PC-3 (cell line): ENCODE measurements at regions not wholly inside any gene's neighbourhood (a gene's known extent, or its start where the extent isn't known, plus 50 kb on each side); places are given as distances from the start of the nearest gene placed in this dataset.

ENCODE experiments used
- ATAC-seq: fragments of 200-7000 bp; cut with Tn5 transposase; 2 replicates; pipeline ENCODE4 v1.9.1; 2020; ENCODE audit warnings: mild to moderate bottlenecking, moderate library complexity
- BruUV-seq: library from RNA; stranded (reverse); fragments of 400-500 nt; replicated peaks from 2 replicates; lab custom pipeline; 2021; lab: Mats Ljungman, UMichigan
- CTCF ChIA-PET: fragments of 300-600 bp; sonication (Branson Sonifier 250); formaldehyde crosslinking; loops from one replicate; lab custom pipeline; 2022; ENCODE audit warnings: antibody characterized with exemption; lab: Charles Lee
- POLR2A ChIA-PET: fragments of 300-600 bp; sonication (Branson Sonifier 250); formaldehyde crosslinking; loops from one replicate; lab custom pipeline; 2022; ENCODE audit warnings: antibody characterized with exemption; ENCODE audit not compliant: unreplicated experiment; lab: Charles Lee
- DNase-seq: peaks from one replicate; pipeline ENCODE4 v3.0.0-alpha.2; 2015
- H2AFZ ChIP-seq: fragments of 300-600 bp; sonication (generic); 2 replicates; pipeline ENCODE4 v1.6.0; 2016; ENCODE audit warnings: antibody characterized with exemption, low read length
- H3F3A ChIP-seq: fragments of 300-600 bp; sonication (generic); one replicate; pipeline ENCODE4 v1.6.0; 2017; ENCODE audit warnings: antibody characterized with exemption, low read length, control low read depth, mild to moderate bottlenecking; ENCODE audit not compliant: unreplicated experiment
- H3K27ac ChIP-seq: fragments of 300-600 bp; sonication (generic); 2 replicates; pipeline ENCODE4 v1.5.1; 2016; ENCODE audit warnings: mild to moderate bottlenecking, low read length
- H3K27me3 ChIP-seq: fragments of 300-600 bp; sonication (generic); 2 replicates; pipeline ENCODE4 v1.6.1; 2016; ENCODE audit warnings: low read length, mixed read lengths
- H3K36me3 ChIP-seq: fragments of 300-600 bp; sonication (generic); 2 replicates; pipeline ENCODE4 v1.6.1; 2016; ENCODE audit warnings: low read depth, mixed run types, low read length, mixed read lengths
- H3K4me1 ChIP-seq: fragments of 300-600 bp; sonication (generic); 2 replicates; pipeline ENCODE4 v1.5.1; 2016; ENCODE audit warnings: low read length; ENCODE audit not compliant: insufficient read depth
- H3K4me2 ChIP-seq: fragments of 300-600 bp; sonication (generic); 2 replicates; pipeline ENCODE4 v1.6.0; 2016; ENCODE audit warnings: low read length
- H3K4me3 ChIP-seq: fragments of 300-600 bp; sonication (generic); 2 replicates; pipeline ENCODE4 v1.5.1; 2016; ENCODE audit warnings: mild to moderate bottlenecking, low read length, mixed read lengths
- H3K79me2 ChIP-seq: fragments of 300-600 bp; sonication (generic); 2 replicates; pipeline ENCODE4 v1.6.1; 2017; ENCODE audit warnings: low read length, mixed read lengths
- H3K9ac ChIP-seq: fragments of 300-600 bp; sonication (generic); 2 replicates; pipeline ENCODE4 v1.6.0; 2016; ENCODE audit warnings: mild to moderate bottlenecking, low read length
- H3K9me2 ChIP-seq: fragments of 300-600 bp; sonication (generic); replicated peaks from 2 replicates; pipeline ENCODE4 v1.6.1; 2016; ENCODE audit warnings: mixed run types, low read length, mixed read lengths
- H3K9me3 ChIP-seq: fragments of 300-600 bp; sonication (generic); 2 replicates; pipeline ENCODE4 v1.6.1; 2016; ENCODE audit warnings: low read length, mixed read lengths
- H4K20me1 ChIP-seq: fragments of 300-600 bp; sonication (generic); 2 replicates; pipeline ENCODE4 v1.6.1; 2016; ENCODE audit warnings: low read length, mixed read lengths
- CTCF ChIP-seq: fragments of 300-600 bp; sonication (generic); conservative IDR thresholded peaks from 2 replicates; pipeline ENCODE4 v1.5.1; 2017; ENCODE audit warnings: antibody characterized with exemption, low read depth, mild to moderate bottlenecking, low read length
- EZH2 ChIP-seq: fragments of 300-600 bp; sonication (generic); IDR thresholded peaks from one replicate; pipeline ENCODE4 v1.6.1; 2017; ENCODE audit warnings: antibody characterized with exemption, mild to moderate bottlenecking, low read length; ENCODE audit not compliant: unreplicated experiment
- EZH2phosphoT487 ChIP-seq: fragments of 300-600 bp; sonication (generic); IDR thresholded peaks from 2 replicates; pipeline ENCODE4 v1.6.1; 2018; ENCODE audit warnings: mild to moderate bottlenecking, antibody characterized with exemption, low read length, borderline replicate concordance
- intact Hi-C: fragments of 100-400 bp; cut with micrococcal nuclease; formaldehyde crosslinking; loops from 2 replicates; pipeline ENCODE4 v1.9.0; 2023

GRCh38 chr4:87734084-87734483 is 65.3 kb upstream of the IBSP start:
- BruUV-seq, result no TSS peak
- no peaks in the 10 kb centered on the region for H3K9me3 ChIP-seq
- H3K4me2 ChIP-seq, result no peak overlapping the region
- peaks cover 5% of the 10 kb centered on the region; the same call in 1 of the 2 replicates for H3K4me1 ChIP-seq
- H3F3A ChIP-seq, result no peaks in the 10 kb centered on the region
- no peak overlapping the region for H3K27ac ChIP-seq
- CTCF ChIA-PET, result no interaction called here
- no peak overlapping the region for H3K4me3 ChIP-seq
- intact Hi-C loops, result no loop called here
- no peak overlapping the region for H3K9ac ChIP-seq
- no peaks in the 10 kb centered on the region for H3K36me3 ChIP-seq
- DNase-seq, result no peak
- no peak for TF ChIP-seq CTCF
- no peaks in the 10 kb centered on the region for H4K20me1 ChIP-seq
- no peaks in the 10 kb centered on the region for H3K27me3 ChIP-seq
- POLR2A ChIA-PET, result no interaction called here
- no peak overlapping the region for H2AFZ ChIP-seq
- ATAC-seq, result no peak
- H3K9me2 ChIP-seq, result no peaks in the 10 kb centered on the region
- no peaks in the 10 kb centered on the region for H3K79me2 ChIP-seq

- no peaks in the 10 kb centered on the region for H3F3A ChIP-seq
- DNase-seq (peak; percentile 24), ATAC-seq (no peak)
- H3K4me1 ChIP-seq, result peaks cover 5% of the 10 kb centered on the region; the same call in 1 of the 2 replicates
- H3K9me2 ChIP-seq, result no peaks in the 10 kb centered on the region
- H3K27me3 ChIP-seq, result no peaks in the 10 kb centered on the region
- no peak overlapping the region for H3K4me3 ChIP-seq
- CTCF ChIA-PET, result no interaction called here
- POLR2A ChIA-PET, result no interaction called here
- BruUV-seq, result no TSS peak
- no peaks in the 10 kb centered on the region for H3K9me3 ChIP-seq
- no peak overlapping the region for H3K4me2 ChIP-seq
- no peak overlapping the region for H3K27ac ChIP-seq
- H3K79me2 ChIP-seq, result no peaks in the 10 kb centered on the region
- no peak overlapping the region for H2AFZ ChIP-seq
- H3K36me3 ChIP-seq, result no peaks in the 10 kb centered on the region
- TF ChIP-seq CTCF (no peak), EZH2phosphoT487 (no peak), EZH2 (no peak)
- intact Hi-C loops, result no loop called here
- H3K9ac ChIP-seq, result no peak overlapping the region
- no peaks in the 10 kb centered on the region for H4K20me1 ChIP-seq
Observed at GRCh38 chr4:87734936-87735335, 64.4 kb upstream of the IBSP start.

GRCh38 chr4:87738483-87738882 is 60.9 kb upstream of the IBSP start:
- no TSS peak for BruUV-seq

More at GRCh38 chr4:87738483-87738882, 60.9 kb upstream of the IBSP start:
- Histone ChIP-seq H3K36me3 (no peaks in the 10 kb centered on the region), H3K9me3 (no peaks in the 10 kb centered on the region), H3K4me2 (no peak overlapping the region), H3K27ac (no peak overlapping the region), H3K9ac (no peak overlapping the region), H4K20me1 (no peaks in the 10 kb centered on the region), H3K27me3 (no peaks in the 10 kb centered on the region), H3K9me2 (no peaks in the 10 kb centered on the region), H3F3A (no peaks in the 10 kb centered on the region), H3K4me1 (peaks cover 5% of the 10 kb centered on the region; the same call in 1 of the 2 replicates), H2AFZ (no peak overlapping the region), H3K79me2 (no peaks in the 10 kb centered on the region), H3K4me3 (no peak overlapping the region)
- no peak for TF ChIP-seq CTCF
- TF ChIP-seq EZH2, result no peak
- TF ChIP-seq EZH2phosphoT487, result no peak
- intact Hi-C loops, result no loop called here
- ATAC-seq, result no peak
- CTCF ChIA-PET, result no interaction called here
- POLR2A ChIA-PET, result no interaction called here
- DNase-seq, result no peak
